ENCODE measurements at regions not wholly inside any gene's neighbourhood (a gene's known extent, or its start where the extent isn't known, plus 50 kb on each side); places are given as distances from the start of the nearest gene placed in this dataset.
"Not testable (repeated sequence)": the region's sequence is repeated elsewhere in the genome, so short reads cannot be mapped to it uniquely, and the experiment has no call there.

DNA sequence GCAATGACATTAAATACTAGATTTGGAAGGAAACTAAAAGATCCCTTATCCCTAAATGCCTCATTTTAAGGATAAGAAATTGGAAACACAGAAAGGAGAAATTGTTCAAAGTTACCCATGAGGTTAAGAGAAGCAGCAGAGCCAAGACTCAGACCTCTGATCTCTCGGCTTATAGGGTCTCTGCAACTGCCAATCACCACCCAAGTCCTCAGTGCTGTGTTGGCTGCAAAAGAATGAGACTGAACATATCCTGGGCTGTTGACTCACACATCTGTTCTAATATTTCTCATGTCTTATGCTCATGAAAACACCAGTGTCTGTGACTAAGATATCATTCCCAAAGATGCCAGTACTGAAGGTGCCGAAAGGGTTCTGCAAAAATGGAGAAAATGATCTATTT lies 153.3 kb downstream of the XPNPEP1 start:
- H3K9me3 ChIP-seq (ENCODE audit: control insufficient read depth, insufficient read depth, low read length): no peaks in the 10 kb centered on the region
- CTCF ChIA-PET: no interaction called here
- H3K4me3 ChIP-seq (ENCODE audit: low read depth, low read length): no peak overlapping the region
- no peak for TF ChIP-seq CTCF (IDR thresholded peaks at IDR 0.05; ENCODE audit: low read depth, low read length)
- no peak for DNase-seq (ENCODE audit: low read depth, low spot score)
- POLR2A ChIA-PET: no interaction called here
- H3K27me3 ChIP-seq (ENCODE audit: control insufficient read depth, insufficient read depth, low read length): no peaks in the 10 kb centered on the region
- no peak overlapping the region for H3K27ac ChIP-seq (ENCODE audit: low read depth, low read length)

DNA sequence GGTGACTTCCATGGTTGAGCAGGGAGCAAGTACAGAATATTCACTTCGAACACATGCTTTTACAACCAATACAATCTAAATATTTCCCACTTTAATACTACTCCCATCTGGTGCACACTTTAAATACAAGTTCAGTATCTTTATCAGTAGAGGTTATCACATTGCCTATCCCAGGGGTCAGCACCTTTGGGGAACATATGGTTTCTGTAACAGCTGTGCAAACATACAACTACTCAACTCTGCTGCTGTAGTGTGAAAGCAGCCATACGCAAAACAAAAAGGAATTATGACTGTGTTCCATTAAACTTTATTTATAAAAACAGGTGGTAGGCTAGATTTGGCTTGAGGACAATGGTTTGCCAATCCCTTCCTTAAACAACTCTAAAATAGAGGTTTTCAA lies 157.5 kb downstream of the XPNPEP1 start:
- H3K27me3 ChIP-seq (ENCODE audit: control insufficient read depth, insufficient read depth, low read length): no peaks in the 10 kb centered on the region
- ChIA-PET CTCF (no interaction called here), POLR2A (no interaction called here)
- no peak for TF ChIP-seq CTCF (IDR thresholded peaks at IDR 0.05; ENCODE audit: low read depth, low read length)
- H3K9me3 ChIP-seq (ENCODE audit: control insufficient read depth, insufficient read depth, low read length): no peaks in the 10 kb centered on the region
- no peak for DNase-seq (ENCODE audit: low read depth, low spot score)
- no peak overlapping the region for H3K27ac ChIP-seq (ENCODE audit: low read depth, low read length)
- H3K4me3 ChIP-seq (ENCODE audit: low read depth, low read length): no peak overlapping the region

GRCh38 chr10:109762555-109762954 lies 160.8 kb downstream of the XPNPEP1 start:
- H3K27me3 ChIP-seq (ENCODE audit: control insufficient read depth, insufficient read depth, low read length): no peaks in the 10 kb centered on the region
- TF ChIP-seq CTCF (IDR thresholded peaks at IDR 0.05; ENCODE audit: low read depth, low read length): no peak
- CTCF ChIA-PET: no interaction called here
- H3K9me3 ChIP-seq (ENCODE audit: control insufficient read depth, insufficient read depth, low read length): no peaks in the 10 kb centered on the region
- H3K4me3 ChIP-seq (ENCODE audit: low read depth, low read length): no peak overlapping the region
- DNase-seq (ENCODE audit: low read depth, low spot score): no peak
- no peak overlapping the region for H3K27ac ChIP-seq (ENCODE audit: low read depth, low read length)
- POLR2A ChIA-PET: no interaction called here

DNA sequence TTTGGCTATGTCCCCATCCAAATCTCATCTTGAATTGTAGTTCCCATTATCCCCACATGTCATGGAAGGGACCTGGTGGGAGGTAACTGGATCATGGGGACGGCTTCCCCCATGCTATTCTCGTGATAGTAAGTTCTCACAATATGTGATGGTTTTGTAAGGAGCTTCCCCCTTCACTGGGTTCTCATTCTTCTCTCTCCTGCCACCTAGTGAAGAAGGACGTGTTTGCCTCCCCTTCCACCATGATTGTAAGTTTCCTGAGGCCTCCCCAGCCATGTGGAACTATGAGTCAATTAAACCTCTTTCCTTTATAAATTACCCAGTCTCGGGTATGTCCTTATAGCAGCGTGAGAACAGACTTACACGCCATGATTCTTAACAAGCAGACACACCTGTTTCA lies 165.6 kb downstream of the XPNPEP1 start:
- TF ChIP-seq CTCF (IDR thresholded peaks at IDR 0.05; ENCODE audit: low read depth, low read length): 0 out of 2 replicates have a peak, but pooled peaks have one; percentile 8
- CTCF ChIA-PET: not testable (repeated sequence)

DNA sequence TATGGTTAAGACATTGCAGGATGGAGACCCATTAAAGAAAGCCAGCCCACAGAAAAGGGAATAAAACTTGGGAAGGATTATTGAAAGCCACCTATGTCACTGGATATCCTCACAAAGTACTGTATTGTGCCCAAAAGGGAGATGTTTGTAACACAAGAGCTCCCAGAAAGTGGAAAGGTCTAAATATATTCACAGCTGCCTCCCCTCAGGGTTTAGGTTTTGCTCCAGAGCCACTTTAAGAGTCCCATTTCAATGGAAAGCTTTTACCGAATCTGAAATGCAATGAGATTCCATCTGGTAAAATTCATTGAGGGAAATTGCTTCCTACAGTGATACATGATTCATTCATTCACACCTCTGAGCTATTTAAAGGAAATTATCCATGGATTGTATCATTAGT lies 176.4 kb downstream of the XPNPEP1 start:
- no peak for DNase-seq (ENCODE audit: low read depth, low spot score)
- POLR2A ChIA-PET: no interaction called here
- Histone ChIP-seq H3K4me3 (ENCODE audit: low read depth, low read length) (no peak overlapping the region), H3K27ac (ENCODE audit: low read depth, low read length) (no peak overlapping the region), H3K9me3 (ENCODE audit: control insufficient read depth, insufficient read depth, low read length) (no peaks in the 10 kb centered on the region), H3K27me3 (ENCODE audit: control insufficient read depth, insufficient read depth, low read length) (no peaks in the 10 kb centered on the region)
- CTCF ChIA-PET: no interaction called here
- TF ChIP-seq CTCF (IDR thresholded peaks at IDR 0.05; ENCODE audit: low read depth, low read length): no peak

More for the DNA sequence above, 165.6 kb downstream of the XPNPEP1 start:
- POLR2A ChIA-PET; H3K27ac ChIP-seq (ENCODE audit: low read depth, low read length); H3K27me3 ChIP-seq (ENCODE audit: control insufficient read depth, insufficient read depth, low read length); H3K4me3 ChIP-seq (ENCODE audit: low read depth, low read length); DNase-seq (ENCODE audit: low read depth, low spot score); H3K9me3 ChIP-seq (ENCODE audit: control insufficient read depth, insufficient read depth, low read length): not testable (repeated sequence)
